ENCODE measurements at regions not wholly inside any gene's neighbourhood (a gene's known extent, or its start where the extent isn't known, plus 50 kb on each side); places are given as distances from the start of the nearest gene placed in this dataset.

DNA sequence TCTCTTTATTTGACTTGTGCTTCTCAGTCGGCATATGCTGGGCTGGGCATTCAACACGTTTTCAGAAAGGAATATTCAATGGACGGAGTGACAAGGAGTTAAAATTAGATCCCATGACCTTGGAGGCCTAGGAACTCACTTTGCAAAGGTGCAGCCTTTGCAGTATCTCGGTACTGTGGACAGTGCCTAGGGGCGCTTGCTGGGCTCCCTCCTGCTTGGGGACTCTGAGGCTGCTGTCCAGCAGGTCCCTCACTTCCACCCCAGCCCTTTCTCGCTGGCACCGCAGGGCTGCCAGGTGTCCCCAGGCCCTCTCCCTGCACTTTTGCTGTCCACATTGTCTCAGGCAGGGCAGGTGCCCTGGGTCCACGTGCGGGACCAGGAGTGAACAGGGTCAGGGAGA is 255.5 kb upstream of the B3GAT1 start:
- TF ChIP-seq, protein P1, sequence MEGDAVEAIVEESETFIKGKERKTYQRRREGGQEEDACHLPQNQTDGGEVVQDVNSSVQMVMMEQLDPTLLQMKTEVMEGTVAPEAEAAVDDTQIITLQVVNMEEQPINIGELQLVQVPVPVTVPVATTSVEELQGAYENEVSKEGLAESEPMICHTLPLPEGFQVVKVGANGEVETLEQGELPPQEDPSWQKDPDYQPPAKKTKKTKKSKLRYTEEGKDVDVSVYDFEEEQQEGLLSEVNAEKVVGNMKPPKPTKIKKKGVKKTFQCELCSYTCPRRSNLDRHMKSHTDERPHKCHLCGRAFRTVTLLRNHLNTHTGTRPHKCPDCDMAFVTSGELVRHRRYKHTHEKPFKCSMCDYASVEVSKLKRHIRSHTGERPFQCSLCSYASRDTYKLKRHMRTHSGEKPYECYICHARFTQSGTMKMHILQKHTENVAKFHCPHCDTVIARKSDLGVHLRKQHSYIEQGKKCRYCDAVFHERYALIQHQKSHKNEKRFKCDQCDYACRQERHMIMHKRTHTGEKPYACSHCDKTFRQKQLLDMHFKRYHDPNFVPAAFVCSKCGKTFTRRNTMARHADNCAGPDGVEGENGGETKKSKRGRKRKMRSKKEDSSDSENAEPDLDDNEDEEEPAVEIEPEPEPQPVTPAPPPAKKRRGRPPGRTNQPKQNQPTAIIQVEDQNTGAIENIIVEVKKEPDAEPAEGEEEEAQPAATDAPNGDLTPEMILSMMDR (IDR thresholded peaks at IDR 0.05): no peak
- TF ChIP-seq EZH2phosphoT487 (IDR thresholded peaks at IDR 0.05) (no peak), EZH2 (IDR thresholded peaks at IDR 0.05) (no peak)
